GM19468 (cell line): ENCODE measurements at regions not wholly inside any gene's neighbourhood (a gene's known extent, or its start where the extent isn't known, plus 50 kb on each side); places are given as distances from the start of the nearest gene placed in this dataset.
"Not testable (repeated sequence)": the region's sequence is repeated elsewhere in the genome, so short reads cannot be mapped to it uniquely, and the experiment has no call there.

Source experiments
- ATAC-seq: cut with Tn5 transposase; IDR thresholded peaks from one replicate; pipeline ENCODE4 v1.9.1; 2021; ENCODE audit warnings: mild to moderate bottlenecking, moderate library complexity, moderate number of reproducible peaks; ENCODE audit not compliant: unreplicated experiment; ENCODE audit errors: extremely low read depth

- ATAC-seq: no peak
Measured at GRCh38 chr9:115880221-115880885, 273.2 kb upstream of the PAPPA start.

DNA sequence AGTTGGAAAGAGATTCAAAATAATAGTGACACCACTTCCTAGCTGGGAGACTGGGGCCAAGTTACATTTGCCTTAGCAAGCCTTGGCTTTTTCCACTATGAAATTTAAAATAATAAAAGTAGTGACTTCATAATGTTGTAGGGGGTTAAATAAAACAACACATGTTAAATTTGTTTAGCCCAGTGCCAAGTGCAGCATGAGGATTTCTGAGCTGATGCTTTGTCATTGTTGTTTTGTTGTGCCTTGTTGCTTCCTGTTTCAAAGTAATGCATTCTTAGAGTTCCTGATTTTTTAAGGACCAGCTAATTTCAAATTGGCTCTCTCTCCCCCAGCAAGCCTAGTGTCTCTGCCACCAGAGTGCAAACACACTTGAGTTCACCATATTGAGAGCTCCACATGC lies 270.7 kb upstream of the PAPPA start:
- ATAC-seq: no peak

DNA sequence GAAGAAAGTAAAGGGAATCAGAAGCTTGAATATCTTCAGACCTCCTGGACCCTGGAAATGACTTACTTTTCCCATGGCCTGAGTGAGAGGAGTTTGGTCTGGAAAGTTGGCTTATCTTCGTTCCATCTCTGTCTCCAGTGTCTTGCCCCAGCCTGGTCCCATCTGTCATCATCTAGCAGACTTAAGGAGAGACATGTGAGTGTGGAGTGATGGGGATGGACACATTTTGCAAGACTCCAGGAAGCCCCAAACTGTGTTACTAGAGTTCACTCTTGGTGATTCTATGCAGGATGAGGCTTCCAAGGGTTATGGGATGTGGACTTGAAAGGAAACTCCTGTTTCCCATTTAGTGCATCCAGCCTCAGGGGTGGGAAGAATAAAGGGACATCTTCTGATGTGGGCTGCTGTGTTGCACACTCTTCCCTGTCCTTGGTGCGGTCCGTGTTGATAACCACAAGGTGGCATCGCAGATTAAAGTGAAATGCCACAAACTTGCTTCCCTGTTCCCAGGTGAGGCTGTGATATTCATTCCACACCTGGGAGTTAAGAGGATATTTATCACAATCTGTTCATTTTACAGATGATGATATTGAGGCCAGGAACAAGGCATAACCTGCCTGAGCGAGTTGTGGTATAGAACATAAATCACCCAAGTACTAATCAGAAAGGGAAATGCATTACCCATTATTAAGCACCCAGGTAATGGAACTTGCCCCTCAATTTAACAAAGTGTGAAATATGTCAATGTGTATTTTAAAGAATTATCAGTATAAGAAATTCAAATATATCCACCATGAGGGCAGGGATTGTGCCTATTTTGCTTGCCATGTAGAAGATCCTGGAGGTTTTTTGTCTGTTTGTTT lies 269.9 kb upstream of the PAPPA start:
- no peak for ATAC-seq

GRCh38 chr9:115884846-115885245 lies 268.7 kb upstream of the PAPPA start:
- no peak for ATAC-seq

- no peak for ATAC-seq
Measured at GRCh38 chr9:115888131-115888530, 265.5 kb upstream of the PAPPA start.

- no peak for ATAC-seq
Measured at GRCh38 chr9:115891929-115892328, 261.7 kb upstream of the PAPPA start.

DNA sequence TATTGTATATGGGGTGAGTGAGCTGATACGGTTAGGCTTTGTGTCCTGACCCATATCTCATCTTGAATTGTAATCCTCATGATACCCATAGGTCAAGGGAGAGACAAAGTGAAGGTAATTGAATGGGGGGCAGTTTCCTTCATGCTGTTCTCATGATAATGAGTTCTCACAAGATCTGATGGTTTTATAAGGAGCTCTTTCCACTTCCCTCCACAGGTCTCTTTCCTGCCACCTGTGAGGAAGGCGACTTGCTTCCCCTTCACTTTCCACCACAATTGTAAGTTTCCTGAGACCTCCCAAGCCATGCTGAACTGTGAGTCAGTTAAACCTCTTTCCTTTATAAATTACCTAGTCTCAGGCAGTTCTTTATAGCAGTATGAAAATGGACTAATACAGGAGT lies 255.1 kb upstream of the PAPPA start:
- ATAC-seq: not testable (repeated sequence)

DNA sequence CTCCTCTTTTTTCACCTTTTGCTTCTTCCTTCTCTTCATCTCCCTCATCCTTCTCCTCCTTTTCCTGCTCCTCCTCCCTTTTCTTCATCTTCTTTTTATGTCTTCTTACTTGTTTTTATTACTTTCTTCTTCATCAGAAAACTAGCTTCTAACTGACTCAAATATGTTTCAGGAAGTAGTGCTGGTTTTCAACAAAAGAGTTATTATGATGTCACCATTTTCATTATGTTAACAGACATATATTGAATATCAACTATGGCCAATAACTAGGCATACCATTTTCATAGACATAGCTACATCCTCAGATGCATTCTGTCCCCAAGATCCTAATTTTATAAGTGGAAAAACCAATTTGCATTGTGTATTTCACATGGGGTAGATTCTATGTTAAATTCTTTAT lies 252.9 kb upstream of the PAPPA start:
- no peak for ATAC-seq

GRCh38 chr9:115910959-115911358 lies 242.6 kb upstream of the PAPPA start:
- no peak for ATAC-seq

DNA sequence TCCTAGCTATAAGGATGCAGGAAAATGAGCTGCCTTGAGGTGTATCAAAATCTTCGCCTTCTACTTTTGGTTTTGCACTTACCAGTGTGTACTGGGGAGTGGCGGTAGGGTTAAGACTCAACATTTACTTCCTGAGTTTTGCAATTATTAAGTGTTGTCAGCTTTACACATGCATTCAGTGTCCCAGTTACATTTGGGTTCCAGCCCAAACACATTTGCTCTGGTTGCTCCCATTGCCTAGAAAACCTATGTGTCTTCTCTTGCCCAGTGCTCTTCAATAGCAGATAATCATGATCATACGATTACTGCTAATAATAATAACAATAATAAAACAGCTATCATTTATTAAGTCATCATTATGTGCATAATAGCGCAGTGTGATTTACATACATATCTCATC lies 241.5 kb upstream of the PAPPA start:
- ATAC-seq: no peak

GRCh38 chr9:115913696-115914095 lies 239.9 kb upstream of the PAPPA start:
- no peak for ATAC-seq

DNA sequence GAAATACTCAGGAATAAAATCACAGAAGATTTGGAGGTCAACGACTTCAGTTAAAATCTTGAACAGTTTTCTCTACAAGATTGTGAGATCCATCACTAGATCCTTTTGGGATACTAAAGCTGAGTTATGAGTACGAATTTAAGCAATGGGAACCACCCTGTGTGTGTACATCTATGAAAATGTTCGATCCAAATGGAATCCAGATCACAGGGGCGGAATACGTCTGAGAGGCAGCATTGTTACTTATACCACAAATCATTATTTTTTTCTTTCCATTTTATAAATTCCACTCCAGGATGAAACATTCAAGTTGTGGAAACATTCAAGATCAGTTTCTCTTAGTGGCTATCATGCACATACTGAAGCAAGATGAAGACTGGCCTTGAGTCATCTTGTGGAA lies 239.3 kb upstream of the PAPPA start:
- no peak for ATAC-seq

GRCh38 chr9:115921301-115921700 lies 232.3 kb upstream of the PAPPA start:
- no peak for ATAC-seq

GRCh38 chr9:115922444-115922843 lies 231.1 kb upstream of the PAPPA start:
- ATAC-seq: no peak

GRCh38 chr9:115923410-115923809 lies 230.2 kb upstream of the PAPPA start:
- no peak for ATAC-seq

DNA sequence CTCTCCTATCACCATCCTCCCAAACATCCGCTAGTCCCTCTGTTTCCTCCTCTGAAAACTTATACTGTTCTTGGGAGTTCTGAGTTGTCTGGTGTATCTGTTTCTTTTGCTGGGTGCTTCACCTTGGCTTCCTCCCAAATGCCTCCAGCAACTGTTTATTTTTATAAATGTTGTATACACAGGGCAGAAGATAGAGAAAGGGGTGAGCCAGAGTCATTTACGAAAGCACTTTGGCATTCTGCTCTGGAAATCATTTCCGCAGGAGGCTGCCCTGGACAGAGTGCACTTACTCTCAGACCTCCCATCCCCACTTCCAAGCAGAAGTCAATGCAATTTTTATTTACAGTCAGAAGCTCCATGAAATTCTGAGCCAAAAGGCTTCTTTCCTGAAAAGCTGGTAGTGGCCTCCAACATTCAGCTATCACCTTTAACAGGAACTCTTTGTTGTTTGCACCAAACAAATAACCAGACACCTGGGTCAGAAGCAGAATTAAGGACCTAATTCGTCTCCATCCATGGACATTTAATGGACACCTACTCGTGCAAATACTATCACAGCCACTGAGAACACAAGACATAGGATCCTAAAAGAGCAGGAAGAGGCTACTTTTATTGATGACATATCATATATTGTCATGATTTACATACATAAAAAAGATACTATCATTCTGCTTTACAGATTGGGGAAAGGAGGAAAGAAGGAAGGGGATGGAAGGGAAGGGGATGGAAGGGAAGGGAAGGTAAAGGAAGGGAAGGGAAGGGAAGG lies 229.5 kb upstream of the PAPPA start:
- ATAC-seq: no peak

- no peak for ATAC-seq
Measured at GRCh38 chr9:115924669-115924987, 229.0 kb upstream of the PAPPA start.

GRCh38 chr9:115925424-115925823 lies 228.2 kb upstream of the PAPPA start:
- ATAC-seq: no peak

- no peak for ATAC-seq
Measured at GRCh38 chr9:115930472-115930871, 223.1 kb upstream of the PAPPA start.

DNA sequence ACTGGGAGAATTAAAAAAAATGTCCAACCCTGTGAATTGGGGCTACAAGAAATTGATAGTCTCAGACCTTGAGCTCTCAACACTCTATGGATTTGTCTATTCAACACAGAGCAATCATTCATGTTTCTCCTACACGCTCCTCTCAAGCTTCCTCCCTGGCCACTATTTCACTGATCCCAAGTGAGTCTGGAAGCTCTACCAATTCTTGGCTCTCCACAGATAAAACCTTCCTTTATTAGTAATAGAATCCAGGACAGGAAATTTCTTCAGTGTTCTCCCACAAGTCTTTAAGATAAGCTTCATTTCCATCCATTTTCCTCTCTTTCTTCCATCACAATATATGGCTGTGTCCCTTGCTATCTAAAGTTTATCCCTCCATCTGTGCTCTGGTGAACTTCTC lies 215.1 kb upstream of the PAPPA start:
- ATAC-seq: no peak

DNA sequence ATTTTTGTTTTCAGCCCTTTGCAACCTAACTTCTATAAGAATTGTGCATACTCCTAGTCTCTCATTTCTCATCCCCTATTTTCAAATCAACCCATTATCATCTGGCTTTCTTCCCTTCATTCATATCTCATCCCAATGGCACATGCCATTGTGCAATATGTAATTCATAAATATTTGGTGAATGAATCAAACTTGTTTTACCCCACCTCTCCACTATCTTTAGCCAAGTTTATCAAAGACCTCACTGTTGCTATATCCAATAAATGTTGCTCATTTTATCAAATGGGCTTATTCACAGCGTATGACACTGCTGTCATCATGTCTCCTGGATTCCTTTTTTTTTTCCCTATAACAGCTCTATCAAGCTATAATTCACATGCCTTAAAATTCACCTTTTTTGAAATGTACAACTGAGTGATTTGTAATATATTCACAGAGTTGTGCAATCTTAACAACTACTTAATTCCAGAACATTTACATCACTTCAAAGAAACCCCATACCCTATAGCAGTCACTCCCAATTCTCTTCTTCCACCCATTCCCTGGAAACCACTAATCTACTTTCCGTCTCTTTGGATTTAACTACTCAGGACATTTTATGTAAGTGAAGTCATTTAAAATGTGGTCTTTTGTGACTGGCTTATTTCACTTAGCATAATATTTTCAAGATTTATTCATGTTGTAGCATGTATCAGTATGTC lies 214.4 kb upstream of the PAPPA start:
- ATAC-seq: no peak
